SU-DHL-6 (cell line): ENCODE measurements at regions not wholly inside any gene's neighbourhood (a gene's known extent, or its start where the extent isn't known, plus 50 kb on each side); places are given as distances from the start of the nearest gene placed in this dataset.

Experiments used
- H2AFZ ChIP-seq: fragments of 200-600 bp; sonication (generic); 2 replicates; pipeline ENCODE4 v1.6.1; 2014; ENCODE audit warnings: low read depth, mild to moderate bottlenecking, moderate library complexity, mixed read lengths, antibody characterized with exemption, low read length; ENCODE audit not compliant: severe bottlenecking
- H3F3A ChIP-seq: fragments of 200-600 bp; shearing (Covaris generic); 2 replicates; pipeline ENCODE4 v1.6.0; 2016; ENCODE audit warnings: antibody characterized with exemption, mild to moderate bottlenecking; ENCODE audit not compliant: insufficient read depth
- H3K27ac ChIP-seq: fragments of 200-600 bp; sonication (generic); 2 replicates; pipeline ENCODE4 v1.5.1; 2016; ENCODE audit warnings: low read depth, mild to moderate bottlenecking, low read length, moderate library complexity, mixed read lengths
- H3K27me3 ChIP-seq: fragments of 200-600 bp; sonication (generic), shearing (Covaris generic); 2 replicates; pipeline ENCODE4 v1.6.0; 2014; ENCODE audit warnings: mild to moderate bottlenecking, low read length
- H3K36me3 ChIP-seq: fragments of 200-600 bp; sonication (generic); 2 replicates; pipeline ENCODE4 v1.6.1; 2014; ENCODE audit warnings: mild to moderate bottlenecking, low read length, mixed read lengths
- H3K4me2 ChIP-seq: fragments of 300-600, 200-600 bp; shearing (Covaris generic), sonication (generic); 2 replicates; pipeline ENCODE4 v1.6.0; 2014; ENCODE audit warnings: low read length, low read depth, mild to moderate bottlenecking; ENCODE audit not compliant: poor library complexity, severe bottlenecking
- H3K4me3 ChIP-seq: fragments of 200-600 bp; sonication (generic); 2 replicates; pipeline ENCODE4 v1.5.1; 2014; ENCODE audit warnings: antibody characterized with exemption, low read length, mild to moderate bottlenecking, mixed read lengths; ENCODE audit not compliant: insufficient read depth, poor library complexity, severe bottlenecking
- H3K79me2 ChIP-seq: fragments of 200-600 bp; sonication (generic); 2 replicates; pipeline ENCODE4 v1.6.1; 2014; ENCODE audit warnings: mild to moderate bottlenecking, low read length, moderate library complexity; ENCODE audit not compliant: insufficient read depth
- H3K9ac ChIP-seq: fragments of 200-600 bp; sonication (generic); 2 replicates; pipeline ENCODE4 v1.7.0; 2014; ENCODE audit warnings: mild to moderate bottlenecking, low read length
- H3K9me2 ChIP-seq: fragments of 200-600 bp; sonication (generic); replicated peaks from 2 replicates; pipeline ENCODE4 v1.6.1; 2014; ENCODE audit warnings: low read length; ENCODE audit not compliant: insufficient read depth
- H3K9me3 ChIP-seq: fragments of 200-600 bp; sonication (generic); 2 replicates; pipeline ENCODE4 v1.6.1; 2014; ENCODE audit warnings: low read length, mixed read lengths; ENCODE audit not compliant: insufficient read depth
- H4K20me1 ChIP-seq: fragments of 200-600 bp; sonication (generic); 2 replicates; pipeline ENCODE4 v1.6.1; 2014; ENCODE audit warnings: low read depth, mild to moderate bottlenecking, antibody characterized with exemption, low read length, moderate library complexity, mixed read lengths
- CTCF ChIP-seq: fragments of 200-600 bp; sonication (generic); IDR thresholded peaks from one replicate; pipeline ENCODE4 v1.5.1; 2017; ENCODE audit warnings: antibody characterized with exemption, mild to moderate bottlenecking, low read length, moderate library complexity; ENCODE audit not compliant: insufficient read depth, poor library complexity, severe bottlenecking
- EZH2phosphoT487 ChIP-seq: fragments of 200-600 bp; sonication (generic), shearing (Covaris generic); conservative IDR thresholded peaks from 2 replicates; pipeline ENCODE4 v1.6.1; 2018; ENCODE audit warnings: mild to moderate bottlenecking, antibody characterized with exemption, low read length, moderate library complexity, mixed read lengths

GRCh38 chr1:192238421-192238820 lies 78.4 kb upstream of the RGS21 start:
- Histone ChIP-seq H3K27me3 (no peaks in the 10 kb centered on the region), H3K4me2 (no peak overlapping the region), H3K9ac (no peak overlapping the region), H2AFZ (no peak overlapping the region), H3K9me2 (no peaks in the 10 kb centered on the region), H4K20me1 (no peaks in the 10 kb centered on the region), H3F3A (no peaks in the 10 kb centered on the region), H3K36me3 (no peaks in the 10 kb centered on the region), H3K9me3 (no peaks in the 10 kb centered on the region), H3K27ac (no peak overlapping the region), H3K79me2 (no peaks in the 10 kb centered on the region), H3K4me3 (no peak overlapping the region)
- no peak for TF ChIP-seq CTCF
- TF ChIP-seq EZH2phosphoT487: no peak

- no peaks in the 10 kb centered on the region for H3K9me2 ChIP-seq
- H3K27ac ChIP-seq: no peak overlapping the region
- H2AFZ ChIP-seq: no peak overlapping the region
- H3K4me3 ChIP-seq: no peak overlapping the region
- no peaks in the 10 kb centered on the region for H3F3A ChIP-seq
- no peaks in the 10 kb centered on the region for H3K9me3 ChIP-seq
- H3K27me3 ChIP-seq: no peaks in the 10 kb centered on the region
- H3K4me2 ChIP-seq: no peak overlapping the region
- H4K20me1 ChIP-seq: no peaks in the 10 kb centered on the region
- H3K9ac ChIP-seq: no peak overlapping the region
- no peak for TF ChIP-seq CTCF
- TF ChIP-seq EZH2phosphoT487: no peak
- H3K79me2 ChIP-seq: no peaks in the 10 kb centered on the region
- H3K36me3 ChIP-seq: no peaks in the 10 kb centered on the region
These were observed 73.1 kb upstream of the RGS21 start for GRCh38 chr1:192243721-192244120.

- no peak for TF ChIP-seq CTCF
- TF ChIP-seq EZH2phosphoT487: no peak
- Histone ChIP-seq H3K27me3 (no peaks in the 10 kb centered on the region), H3K36me3 (no peaks in the 10 kb centered on the region), H3K9me2 (no peaks in the 10 kb centered on the region), H3F3A (no peaks in the 10 kb centered on the region), H3K4me3 (no peak overlapping the region), H4K20me1 (no peaks in the 10 kb centered on the region), H3K27ac (no peak overlapping the region), H3K9ac (no peak overlapping the region), H3K9me3 (no peaks in the 10 kb centered on the region), H2AFZ (no peak overlapping the region), H3K79me2 (no peaks in the 10 kb centered on the region), H3K4me2 (no peak overlapping the region)
These were observed 65.1 kb upstream of the RGS21 start for GRCh38 chr1:192251735-192252134.

GRCh38 chr1:192252776-192253175 lies 64.0 kb upstream of the RGS21 start:
- H3K9me2 ChIP-seq: no peaks in the 10 kb centered on the region
- TF ChIP-seq EZH2phosphoT487 (no peak), CTCF (no peak)
- no peaks in the 10 kb centered on the region for H3K27me3 ChIP-seq
- no peak overlapping the region for H3K4me3 ChIP-seq
- H3K9ac ChIP-seq: no peak overlapping the region
- H2AFZ ChIP-seq: no peak overlapping the region
- H3K9me3 ChIP-seq: no peaks in the 10 kb centered on the region
- H3K79me2 ChIP-seq: no peaks in the 10 kb centered on the region
- no peaks in the 10 kb centered on the region for H4K20me1 ChIP-seq
- H3K27ac ChIP-seq: no peak overlapping the region
- H3K36me3 ChIP-seq: no peaks in the 10 kb centered on the region
- H3F3A ChIP-seq: no peaks in the 10 kb centered on the region
- no peak overlapping the region for H3K4me2 ChIP-seq
